ENCODE measurements at regions not wholly inside any gene's neighbourhood (a gene's known extent, or its start where the extent isn't known, plus 50 kb on each side); places are given as distances from the start of the nearest gene placed in this dataset.

GRCh38 chr16:48897698-48898205, 287.8 kb upstream of the N4BP1 start:
- no peak for DNase-seq (ENCODE audit: low spot score)

GRCh38 chr16:48895142-48895541, 285.2 kb upstream of the N4BP1 start:
- no peak for DNase-seq (ENCODE audit: low spot score)

DNA sequence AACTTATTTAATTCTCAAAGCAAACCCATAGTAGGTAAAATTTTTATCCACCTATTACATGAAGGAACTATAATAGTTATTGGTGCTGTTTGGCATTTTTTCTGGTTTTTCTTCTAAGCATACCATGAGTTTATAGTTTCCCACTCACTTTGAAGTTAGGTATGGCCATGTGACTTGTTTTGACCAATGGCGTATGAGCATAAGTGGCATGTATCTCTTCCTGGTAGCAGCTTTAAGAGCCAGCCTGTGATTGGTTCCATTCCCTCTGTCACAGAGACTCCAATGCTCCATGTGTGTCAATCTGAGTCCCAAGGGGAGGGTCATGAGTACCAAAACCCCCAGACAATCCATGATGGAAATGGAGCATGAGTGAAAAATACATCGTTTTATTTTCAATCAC, 282.9 kb upstream of the N4BP1 start:
- no peak for DNase-seq (ENCODE audit: low spot score)

GRCh38 chr16:48887646-48888210, 277.7 kb upstream of the N4BP1 start:
- DNase-seq (ENCODE audit: low spot score), result no peak

GRCh38 chr16:48885471-48885870, 275.5 kb upstream of the N4BP1 start:
- DNase-seq (ENCODE audit: low spot score), result no peak

- no peak for DNase-seq (ENCODE audit: low spot score)
Measured at GRCh38 chr16:48881272-48881671, 271.3 kb upstream of the N4BP1 start.

DNA sequence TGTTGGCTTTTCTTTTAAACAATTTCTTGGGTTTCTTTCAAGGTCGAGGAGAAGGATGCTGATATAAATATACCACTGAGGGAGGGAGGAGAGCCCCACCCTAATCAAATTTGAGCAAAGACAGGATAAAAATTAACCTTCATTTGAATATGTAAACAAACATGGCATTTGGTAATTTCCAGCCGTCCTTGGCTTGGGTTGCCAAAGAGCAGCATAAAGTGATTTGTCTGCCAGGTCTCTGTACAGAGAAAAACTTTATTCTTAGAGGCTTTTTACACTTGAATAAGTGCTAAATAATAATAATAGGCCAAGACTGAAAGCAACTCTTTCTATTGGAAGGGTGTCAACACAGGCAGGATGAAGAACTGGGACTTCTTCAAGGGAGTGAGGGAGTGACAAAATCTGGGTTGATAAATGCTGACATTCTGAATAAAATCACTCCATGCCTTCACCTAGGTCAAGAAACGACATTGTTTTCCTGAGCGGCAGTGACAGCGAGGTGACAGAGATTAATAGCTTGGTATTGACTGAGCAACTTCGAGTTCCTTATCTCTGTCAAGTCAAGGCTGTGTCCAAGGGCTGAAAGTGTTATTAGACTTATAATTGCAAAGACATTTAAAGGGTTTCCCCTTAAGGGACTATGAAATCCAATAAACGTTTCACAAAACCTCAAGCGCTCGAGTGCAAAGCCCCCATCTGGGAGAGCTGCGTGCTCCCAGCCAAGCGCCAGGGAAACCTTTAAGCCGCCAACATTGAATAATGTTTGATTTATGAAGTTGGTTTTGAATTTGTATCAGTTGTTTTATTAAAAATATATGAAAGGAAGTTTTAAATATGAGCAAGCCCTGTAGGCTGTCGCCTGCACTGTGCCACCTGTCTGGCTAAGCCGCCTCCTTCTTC, 269.5 kb upstream of the N4BP1 start:
- no peak for DNase-seq (ENCODE audit: low spot score)

DNA sequence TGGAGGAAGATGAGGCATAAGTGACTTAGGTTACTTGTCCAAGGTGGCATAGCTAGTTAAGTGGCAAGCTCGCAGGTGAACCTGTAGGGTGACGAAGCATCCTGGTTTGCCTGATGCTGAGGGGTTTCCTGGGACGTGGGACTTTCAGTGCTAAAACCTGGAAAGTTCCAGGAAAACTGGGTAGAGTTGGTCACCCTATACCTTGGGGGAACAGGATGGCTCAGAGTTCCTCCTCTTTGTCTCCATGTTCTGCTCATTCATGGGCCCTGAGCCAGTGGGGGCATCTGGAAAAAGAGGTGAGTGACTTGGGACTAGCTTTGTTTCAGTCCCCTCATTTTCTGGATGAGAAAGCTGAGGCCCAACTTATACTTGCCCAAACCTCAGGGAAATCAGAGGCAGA, 268.0 kb upstream of the N4BP1 start:
- DNase-seq (ENCODE audit: low spot score), result no peak

DNA sequence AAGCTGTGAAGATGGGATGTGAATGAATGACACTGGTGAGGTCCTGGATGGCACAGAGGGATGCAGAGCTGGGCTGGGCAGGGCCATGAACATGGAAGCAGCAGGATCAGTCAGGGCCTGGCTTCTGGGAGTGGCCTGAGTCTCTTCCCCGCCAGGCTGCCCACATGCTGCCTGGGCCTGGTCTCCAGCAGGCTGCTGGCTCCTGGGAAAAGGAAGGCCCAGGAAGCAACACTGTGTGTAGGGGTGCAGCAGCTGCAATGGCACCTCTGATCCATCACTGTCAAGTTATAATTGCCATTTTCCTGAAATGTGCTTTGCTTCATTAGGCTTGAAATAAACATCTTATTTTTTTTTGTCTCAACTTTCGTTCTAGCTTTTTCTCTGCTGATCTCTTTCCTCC, 260.2 kb upstream of the N4BP1 start:
- DNase-seq (ENCODE audit: low spot score), result no peak

DNA sequence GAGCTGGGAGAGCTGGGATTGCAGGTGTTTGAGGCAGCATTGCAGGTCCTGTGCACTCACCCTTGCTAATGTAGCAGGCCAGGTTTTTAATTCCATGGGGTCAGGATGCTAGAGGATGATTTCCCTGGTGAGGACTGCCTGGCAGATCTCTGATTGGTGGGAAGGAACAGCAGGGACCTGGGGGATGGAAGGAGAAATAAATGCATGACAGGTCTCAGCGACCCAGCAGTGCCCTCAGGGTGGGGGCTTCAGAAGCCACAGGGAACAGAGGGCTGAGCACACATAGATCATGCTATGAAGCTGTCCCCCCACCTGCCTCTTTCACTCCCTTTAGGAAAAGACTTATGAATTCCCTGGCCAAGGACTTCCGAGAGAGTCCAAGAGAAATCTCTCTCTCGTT, 255.5 kb upstream of the N4BP1 start:
- no peak for DNase-seq (ENCODE audit: low spot score)

DNA sequence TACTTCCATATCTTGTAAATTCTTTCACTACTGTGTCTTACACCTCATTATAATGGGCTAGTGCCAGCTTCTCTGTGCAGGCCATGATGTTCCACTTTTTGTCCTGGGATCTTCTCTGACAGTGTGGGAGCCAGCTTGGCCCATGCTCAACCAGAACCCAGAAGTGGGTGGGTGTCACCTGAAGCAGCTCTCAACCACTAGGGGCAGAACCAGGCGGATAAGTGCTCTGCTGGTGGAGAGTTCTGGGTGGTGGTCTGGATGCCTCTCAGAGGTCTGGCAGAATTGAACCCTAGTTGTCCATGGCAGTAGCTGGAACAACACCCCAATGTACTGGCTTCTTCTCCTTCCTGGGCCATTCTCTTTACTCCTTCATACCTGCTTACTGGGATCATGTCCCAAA, 254.1 kb upstream of the N4BP1 start:
- DNase-seq (ENCODE audit: low spot score), result no peak

DNA sequence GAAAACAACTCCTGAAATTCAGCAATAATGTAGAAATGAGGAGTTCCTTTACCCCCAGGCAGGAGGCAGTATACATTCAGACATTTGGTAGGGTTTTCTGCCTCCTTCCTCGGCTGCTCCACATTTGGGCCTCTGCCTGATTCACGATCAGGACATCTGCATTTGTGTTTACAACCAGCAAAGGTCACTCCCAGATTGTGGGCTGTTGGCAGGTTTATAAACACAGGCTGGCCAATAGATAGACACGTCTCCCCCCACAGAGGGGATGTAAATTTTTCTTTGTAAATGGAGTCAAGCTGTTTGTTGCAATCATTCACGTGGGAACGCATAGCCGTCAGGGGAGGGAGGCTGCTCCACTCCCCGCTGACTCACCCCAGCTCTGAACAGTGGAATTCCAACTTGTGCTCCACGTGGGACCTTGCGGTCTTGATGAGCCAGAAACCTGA, 252.1 kb upstream of the N4BP1 start:
- no peak for DNase-seq (ENCODE audit: low spot score)

- DNase-seq (ENCODE audit: low spot score), result no peak
Measured at GRCh38 chr16:48860341-48860740, 250.4 kb upstream of the N4BP1 start.

- no peak for DNase-seq (ENCODE audit: low spot score)
Measured at GRCh38 chr16:48852951-48853350, 243.0 kb upstream of the N4BP1 start.

DNA sequence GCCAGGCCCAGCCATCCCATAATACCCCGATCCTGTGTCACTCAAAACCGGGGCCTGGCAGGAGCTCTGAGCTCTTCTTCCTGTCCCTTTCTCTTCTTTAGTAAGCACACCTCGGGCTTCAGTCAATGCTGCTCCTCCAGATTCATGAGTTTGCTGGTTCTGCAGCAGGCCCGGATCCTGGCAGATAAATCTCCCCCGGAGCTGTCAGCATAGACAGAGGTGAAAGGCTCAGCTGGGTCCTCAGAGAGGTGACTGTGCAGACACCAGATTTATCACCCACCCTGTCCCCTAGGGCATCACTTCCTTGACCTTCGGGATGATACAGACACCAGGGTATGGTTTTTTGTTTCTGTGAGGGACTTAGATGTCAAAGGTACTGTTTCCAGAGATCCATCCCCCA, 242.5 kb upstream of the N4BP1 start:
- no peak for DNase-seq (ENCODE audit: low spot score)

GRCh38 chr16:48850097-48850770, 240.3 kb upstream of the N4BP1 start:
- no peak for DNase-seq (ENCODE audit: low spot score)

GRCh38 chr16:48846277-48846676, 236.3 kb upstream of the N4BP1 start:
- DNase-seq (ENCODE audit: low spot score), result no peak

- DNase-seq (ENCODE audit: low spot score), result no peak
Measured at GRCh38 chr16:48845261-48845660, 235.3 kb upstream of the N4BP1 start.

- DNase-seq (ENCODE audit: low spot score), result no peak
Measured at GRCh38 chr16:48838349-48838748, 228.4 kb upstream of the N4BP1 start.

DNA sequence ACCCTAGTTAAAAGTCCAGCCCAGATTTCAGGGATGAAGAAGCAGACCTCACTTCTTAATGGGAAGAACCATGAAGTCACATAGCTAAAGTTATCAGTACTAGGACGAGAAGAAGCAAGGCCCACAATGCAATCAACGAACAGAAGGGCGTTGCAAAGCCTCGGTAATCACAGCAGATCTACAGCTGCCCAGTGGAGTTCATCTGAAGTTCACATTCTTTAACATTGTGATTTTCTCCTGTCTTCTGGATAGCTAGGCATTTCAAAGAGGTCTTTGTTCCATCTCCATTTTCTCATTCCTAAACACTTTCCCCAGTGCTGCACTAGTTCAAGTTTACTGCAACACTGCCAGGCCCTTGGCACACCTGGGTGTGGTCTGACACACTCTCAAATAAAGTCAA, 226.7 kb upstream of the N4BP1 start:
- no peak for DNase-seq (ENCODE audit: low spot score)

GRCh38 chr16:48836067-48836466, 226.1 kb upstream of the N4BP1 start:
- no peak for DNase-seq (ENCODE audit: low spot score)

GRCh38 chr16:48834576-48834975, 224.6 kb upstream of the N4BP1 start:
- DNase-seq (ENCODE audit: low spot score), result no peak

- DNase-seq (ENCODE audit: low spot score), result no peak
Measured at GRCh38 chr16:48833461-48833860, 223.5 kb upstream of the N4BP1 start.

Measured in umbilical cord (tissue), 1 donor.